DND-41 (cell line): ENCODE measurements at regions not wholly inside any gene's neighbourhood (a gene's known extent, or its start where the extent isn't known, plus 50 kb on each side); places are given as distances from the start of the nearest gene placed in this dataset.

Experiments
- EZH2 ChIP-seq: IDR thresholded peaks from 3 replicates; pipeline ENCODE4 v1.6.1; 2012; ENCODE audit warnings: borderline replicate concordance, low read depth, mild to moderate bottlenecking, moderate library complexity, low read length, inconsistent platforms; ENCODE audit not compliant: severe bottlenecking
- TF ChIP-seq, protein P1 (sequence below): IDR thresholded peaks from 2 replicates; pipeline ENCODE4 v1.5.1; 2012; ENCODE audit warnings: borderline replicate concordance, low read length, moderate library complexity, mild to moderate bottlenecking; ENCODE audit not compliant: poor library complexity, severe bottlenecking; ENCODE audit errors: extremely low read depth

DNA sequence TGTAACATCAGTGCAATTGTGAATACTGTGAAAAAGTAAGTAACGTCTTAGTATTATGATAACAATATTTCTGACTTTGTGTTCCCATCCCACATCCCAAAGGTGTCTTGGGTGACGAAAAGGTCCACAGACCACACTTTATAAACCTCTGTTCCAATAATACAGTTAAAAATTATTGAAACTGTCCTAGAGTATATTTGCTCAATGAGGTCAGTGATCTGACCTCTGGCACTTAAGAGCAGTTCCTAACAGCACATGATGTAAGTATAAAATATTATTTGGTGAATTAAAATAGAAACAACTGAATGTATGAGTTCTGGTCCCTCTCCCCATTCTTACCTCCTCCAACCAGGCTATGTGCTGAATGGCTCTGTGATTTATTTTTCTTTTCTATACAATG lies 566.4 kb upstream of the MMS22L start:
- TF ChIP-seq EZH2, result no peak
- TF ChIP-seq, protein P1, sequence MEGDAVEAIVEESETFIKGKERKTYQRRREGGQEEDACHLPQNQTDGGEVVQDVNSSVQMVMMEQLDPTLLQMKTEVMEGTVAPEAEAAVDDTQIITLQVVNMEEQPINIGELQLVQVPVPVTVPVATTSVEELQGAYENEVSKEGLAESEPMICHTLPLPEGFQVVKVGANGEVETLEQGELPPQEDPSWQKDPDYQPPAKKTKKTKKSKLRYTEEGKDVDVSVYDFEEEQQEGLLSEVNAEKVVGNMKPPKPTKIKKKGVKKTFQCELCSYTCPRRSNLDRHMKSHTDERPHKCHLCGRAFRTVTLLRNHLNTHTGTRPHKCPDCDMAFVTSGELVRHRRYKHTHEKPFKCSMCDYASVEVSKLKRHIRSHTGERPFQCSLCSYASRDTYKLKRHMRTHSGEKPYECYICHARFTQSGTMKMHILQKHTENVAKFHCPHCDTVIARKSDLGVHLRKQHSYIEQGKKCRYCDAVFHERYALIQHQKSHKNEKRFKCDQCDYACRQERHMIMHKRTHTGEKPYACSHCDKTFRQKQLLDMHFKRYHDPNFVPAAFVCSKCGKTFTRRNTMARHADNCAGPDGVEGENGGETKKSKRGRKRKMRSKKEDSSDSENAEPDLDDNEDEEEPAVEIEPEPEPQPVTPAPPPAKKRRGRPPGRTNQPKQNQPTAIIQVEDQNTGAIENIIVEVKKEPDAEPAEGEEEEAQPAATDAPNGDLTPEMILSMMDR, result no peak
